Naive thymus-derived CD8-positive, alpha-beta T cell (primary cell): ENCODE measurements at regions not wholly inside any gene's neighbourhood (a gene's known extent, or its start where the extent isn't known, plus 50 kb on each side); places are given as distances from the start of the nearest gene placed in this dataset.
"Not testable (repeated sequence)": the region's sequence is repeated elsewhere in the genome, so short reads cannot be mapped to it uniquely, and the experiment has no call there.

ENCODE experiments used
- ATAC-seq, 2 donors: fragments of 150-1000 bp; cut with Tn5 transposase in 1 of 2; sonication (Bioruptor Pico), chemical (Tn5 transposase) in 1 of 2; 1 replicate in 1 of 2; 2 replicates in 1 of 2; pipeline ENCODE4 v1.10.0; 2021; ENCODE audit warnings: mild to moderate bottlenecking in 2 of 2, moderate library complexity in 2 of 2
- POLR2A ChIA-PET: fragments of 350-600 bp; sonication (Branson Sonifier 250); formaldehyde crosslinking; loops from one replicate; lab custom pipeline; 2021; ENCODE audit warnings: antibody characterized with exemption; lab: Charles Lee
- DNase-seq, 10 donors: peaks; one replicate each; pipeline versions ENCODE4 v3.0.0 to v3.0.0-alpha.2; 2020 to 2022
- H3K27ac Mint-ChIP-seq, 10 donors: one replicate each; pipeline ENCODE4 v1.8.0; 2020 to 2022; ENCODE audit warnings: mild to moderate bottlenecking in 10 of 10, mixed read lengths in 10 of 10, moderate library complexity in 4 of 10, inconsistent platforms in 1 of 10
- H3K27me3 Mint-ChIP-seq, 5 donors: one replicate each; pipeline ENCODE4 v1.8.0; 2021 to 2022; ENCODE audit warnings: mixed read lengths in 5 of 5
- H3K36me3 Mint-ChIP-seq, 3 donors: one replicate each; pipeline ENCODE4 v1.8.0; 2020 to 2022; ENCODE audit warnings: mixed read lengths in 3 of 3, mild to moderate bottlenecking in 2 of 3, inconsistent platforms in 1 of 3
- H3K4me1 Mint-ChIP-seq, 4 donors: one replicate each; pipeline ENCODE4 v1.8.0; 2021 to 2022; ENCODE audit warnings: mixed read lengths in 4 of 4
- H3K4me3 Mint-ChIP-seq, 10 donors: one replicate each; pipeline ENCODE4 v1.8.0; 2020 to 2022; ENCODE audit warnings: mild to moderate bottlenecking in 10 of 10, mixed read lengths in 10 of 10, moderate library complexity in 6 of 10, inconsistent platforms in 1 of 10
- H3K9me3 Mint-ChIP-seq, 9 donors: one replicate each; pipeline ENCODE4 v1.8.0; 2020 to 2022; ENCODE audit warnings: mixed read lengths in 9 of 9, mild to moderate bottlenecking in 3 of 9, inconsistent platforms in 1 of 9, moderate library complexity in 1 of 9

GRCh38 chr2:67895227-67895941, 167.4 kb downstream of the C1D start:
- H3K27ac Mint-ChIP-seq = no peak overlapping the region
- peaks cover 0 to 27% (median 11%) of the 10 kb centered on the region in 5 donors for H3K27me3 Mint-ChIP-seq
- peaks cover 0 to 11% (median 0%) of the 10 kb centered on the region in 9 donors for H3K9me3 Mint-ChIP-seq
- POLR2A ChIA-PET = no interaction called here
- no peaks in the 10 kb centered on the region for H3K4me1 Mint-ChIP-seq
- no peak for ATAC-seq
- no peak overlapping the region for H3K4me3 Mint-ChIP-seq
- peaks cover 0 to 5% (median 0%) of the 10 kb centered on the region in 3 donors for H3K36me3 Mint-ChIP-seq
- DNase-seq = no peak

GRCh38 chr2:67896076-67896475, 166.7 kb downstream of the C1D start:
- Mint-ChIP-seq H3K9me3 (peaks cover 0 to 11% (median 0%) of the 10 kb centered on the region in 9 donors), H3K27me3 (peaks cover 0 to 21% (median 10%) of the 10 kb centered on the region in 5 donors), H3K4me1 (no peaks in the 10 kb centered on the region), H3K4me3 (no peak overlapping the region), H3K27ac (no peak overlapping the region), H3K36me3 (peaks cover 0 to 5% (median 0%) of the 10 kb centered on the region in 3 donors)
- ATAC-seq (no peak), DNase-seq (no peak)
- POLR2A ChIA-PET = no interaction called here

- H3K27me3 Mint-ChIP-seq = peaks cover 0 to 21% (median 10%) of the 10 kb centered on the region in 5 donors
- H3K4me1 Mint-ChIP-seq = no peaks in the 10 kb centered on the region
- POLR2A ChIA-PET = no interaction called here
- ATAC-seq = no peak
- peaks cover 0 to 5% (median 0%) of the 10 kb centered on the region in 3 donors for H3K36me3 Mint-ChIP-seq
- peaks cover 0 to 11% (median 0%) of the 10 kb centered on the region in 9 donors for H3K9me3 Mint-ChIP-seq
- H3K4me3 Mint-ChIP-seq = no peak overlapping the region
- DNase-seq = no peak
- H3K27ac Mint-ChIP-seq = no peak overlapping the region
Measured at GRCh38 chr2:67896476-67896875, 166.3 kb downstream of the C1D start.

- H3K27me3 Mint-ChIP-seq = peaks cover 1 to 23% (median 10%) of the 10 kb centered on the region in 5 donors
- ATAC-seq = no peak
- POLR2A ChIA-PET = no interaction called here
Measured at GRCh38 chr2:67898595-67898994, 164.2 kb downstream of the C1D start.

GRCh38 chr2:67899187-67899586, 163.6 kb downstream of the C1D start:
- POLR2A ChIA-PET = no interaction called here
- no peak overlapping the region for H3K27ac Mint-ChIP-seq
- no peak for ATAC-seq

More at GRCh38 chr2:67898595-67898994, 164.2 kb downstream of the C1D start:
- Mint-ChIP-seq H3K9me3 (peaks cover 0 to 10% (median 0%) of the 10 kb centered on the region in 9 donors), H3K4me1 (no peaks in the 10 kb centered on the region), H3K27ac (no peak overlapping the region), H3K4me3 (no peak overlapping the region), H3K36me3 (peaks cover 0 to 5% (median 0%) of the 10 kb centered on the region in 3 donors)
- no peak for DNase-seq

GRCh38 chr2:67900826-67901225, 162.0 kb downstream of the C1D start:
- Mint-ChIP-seq H3K9me3 (peaks cover 0 to 1% (median 0%) of the 10 kb centered on the region in 9 donors), H3K27ac (no peak overlapping the region), H3K27me3 (peaks cover 3 to 19% (median 8%) of the 10 kb centered on the region in 5 donors), H3K36me3 (no peaks in the 10 kb centered on the region), H3K4me1 (no peaks in the 10 kb centered on the region), H3K4me3 (no peak overlapping the region)
- POLR2A ChIA-PET = no interaction called here
- DNase-seq (no peak), ATAC-seq (no peak)

More at GRCh38 chr2:67899187-67899586, 163.6 kb downstream of the C1D start:
- no peak overlapping the region for H3K4me3 Mint-ChIP-seq
- H3K27me3 Mint-ChIP-seq = peaks cover 1 to 23% (median 8%) of the 10 kb centered on the region in 5 donors
- H3K9me3 Mint-ChIP-seq = peaks cover 0 to 4% (median 0%) of the 10 kb centered on the region in 9 donors
- no peak for DNase-seq
- no peaks in the 10 kb centered on the region for H3K4me1 Mint-ChIP-seq
- H3K36me3 Mint-ChIP-seq = peaks cover 0 to under 1% (median 0%) of the 10 kb centered on the region in 3 donors

- Mint-ChIP-seq H3K27ac (no peak overlapping the region), H3K36me3 (no peaks in the 10 kb centered on the region), H3K9me3 (peaks cover 0 to 3% (median 0%) of the 10 kb centered on the region in 9 donors), H3K4me1 (no peaks in the 10 kb centered on the region), H3K4me3 (no peak overlapping the region), H3K27me3 (peaks cover 0 to 12% (median 4%) of the 10 kb centered on the region in 5 donors)
- POLR2A ChIA-PET = no interaction called here
- no peak for DNase-seq
- no peak for ATAC-seq
Measured at GRCh38 chr2:67904566-67904965, 158.2 kb downstream of the C1D start.

- no peaks in the 10 kb centered on the region for H3K36me3 Mint-ChIP-seq
Measured at GRCh38 chr2:67904966-67905365, 157.8 kb downstream of the C1D start.

GRCh38 chr2:67906547-67906946, 156.3 kb downstream of the C1D start:
- H3K27ac Mint-ChIP-seq, H3K4me1 Mint-ChIP-seq, H3K4me3 Mint-ChIP-seq, H3K36me3 Mint-ChIP-seq, H3K9me3 Mint-ChIP-seq, DNase-seq, ATAC-seq, POLR2A ChIA-PET: not testable (repeated sequence)
- H3K27me3 Mint-ChIP-seq = peaks cover 0 to 11% (median 4%) of the 10 kb centered on the region in 5 donors

More at GRCh38 chr2:67904966-67905365, 157.8 kb downstream of the C1D start:
- POLR2A ChIA-PET = interaction anchor here (0.5 kb wide), 1 partner anchor 51 kb away, joined by 3 read pairs; no protein-coding TSS in a partner anchor
- DNase-seq (no peak), ATAC-seq (no peak)
- no peak overlapping the region for H3K4me3 Mint-ChIP-seq
- peaks cover 0 to 12% (median 4%) of the 10 kb centered on the region in 5 donors for H3K27me3 Mint-ChIP-seq
- H3K9me3 Mint-ChIP-seq = peaks cover 0 to 3% (median 0%) of the 10 kb centered on the region in 9 donors
- H3K4me1 Mint-ChIP-seq = no peaks in the 10 kb centered on the region
- H3K27ac Mint-ChIP-seq = no peak overlapping the region

- H3K27me3 Mint-ChIP-seq = peaks cover 0 to 32% (median 15%) of the 10 kb centered on the region in 5 donors
- H3K36me3 Mint-ChIP-seq = no peaks in the 10 kb centered on the region
- no peak for DNase-seq
- no peak overlapping the region for H3K4me3 Mint-ChIP-seq
- no peak overlapping the region for H3K27ac Mint-ChIP-seq
- ATAC-seq = no peak
- POLR2A ChIA-PET = no interaction called here
- peaks cover 0 to 3% (median 0%) of the 10 kb centered on the region in 9 donors for H3K9me3 Mint-ChIP-seq
- no peaks in the 10 kb centered on the region for H3K4me1 Mint-ChIP-seq
Measured at GRCh38 chr2:67917332-67918054, 145.3 kb downstream of the C1D start.

GRCh38 chr2:67918471-67918870, 144.3 kb downstream of the C1D start:
- H3K27me3 Mint-ChIP-seq = peaks cover 0 to 26% (median 13%) of the 10 kb centered on the region in 5 donors
- no peaks in the 10 kb centered on the region for H3K4me1 Mint-ChIP-seq
- ATAC-seq = no peak
- peaks cover 0 to 3% (median 0%) of the 10 kb centered on the region in 9 donors for H3K9me3 Mint-ChIP-seq
- POLR2A ChIA-PET = no interaction called here
- DNase-seq = no peak
- no peaks in the 10 kb centered on the region for H3K36me3 Mint-ChIP-seq
- H3K4me3 Mint-ChIP-seq = no peak overlapping the region
- H3K27ac Mint-ChIP-seq = no peak overlapping the region

GRCh38 chr2:67919490-67919889, 143.3 kb downstream of the C1D start:
- no peaks in the 10 kb centered on the region for H3K4me1 Mint-ChIP-seq
- ATAC-seq (no peak), DNase-seq (no peak)
- peaks cover 0 to 7% (median 0%) of the 10 kb centered on the region in 9 donors for H3K9me3 Mint-ChIP-seq
- no peaks in the 10 kb centered on the region for H3K36me3 Mint-ChIP-seq
- no peak overlapping the region for H3K4me3 Mint-ChIP-seq
- H3K27ac Mint-ChIP-seq = peak overlapping the region in 1 of 10 donors; percentile 43
- POLR2A ChIA-PET = no interaction called here
- H3K27me3 Mint-ChIP-seq = peaks cover under 1 to 37% (median 16%) of the 10 kb centered on the region in 5 donors
